IMR-90 (cell line): ENCODE measurements at regions not wholly inside any gene's neighbourhood (a gene's known extent, or its start where the extent isn't known, plus 50 kb on each side); places are given as distances from the start of the nearest gene placed in this dataset.

Source experiments
- ATAC-seq: fragments of 200-7000 bp; cut with Tn5 transposase; 2 replicates; pipeline ENCODE4 v1.9.1; 2020; ENCODE audit warnings: low read depth, mild to moderate bottlenecking, moderate library complexity
- BruUV-seq: library from RNA; stranded (reverse); fragments of 400-500 nt; replicated peaks from 2 replicates; lab custom pipeline; 2021; lab: Mats Ljungman, UMichigan
- CTCF ChIA-PET: fragments of 300-600 bp; formaldehyde crosslinking; extraction: SDS; loops from one replicate; lab custom pipeline; 2021; ENCODE audit warnings: antibody characterized with exemption; lab: Yijun Ruan, JAX
- POLR2A ChIA-PET: fragments of 300-600 bp; sonication (Branson Sonifier 250); formaldehyde crosslinking; loops from one replicate; lab custom pipeline; 2022; ENCODE audit warnings: antibody characterized with exemption; ENCODE audit not compliant: unreplicated experiment; lab: Charles Lee
- DNase-seq: peaks from one replicate; pipeline ENCODE4 v3.0.0; 2013
- H2AFZ ChIP-seq: replicated peaks from 2 replicates; pipeline ENCODE3; 2013; ENCODE audit warnings: low read length, mild to moderate bottlenecking; ENCODE audit not compliant: poor library complexity
- H2AK5ac ChIP-seq: 2 replicates; pipeline ENCODE4 v1.6.1; 2013; ENCODE audit warnings: low read depth, low read length, inconsistent platforms
- H2AK9ac ChIP-seq: replicated peaks from 2 replicates; pipeline ENCODE3; 2013; ENCODE audit warnings: mild to moderate bottlenecking, low read depth, low read length, moderate library complexity; ENCODE audit not compliant: poor library complexity
- H2BK120ac ChIP-seq: 2 replicates; pipeline ENCODE4 v1.6.1; 2013; ENCODE audit warnings: low read depth, low read length, inconsistent platforms
- H2BK15ac ChIP-seq: 3 replicates; pipeline ENCODE4 v1.6.1; 2013; ENCODE audit warnings: low read depth, low read length, inconsistent platforms
- H2BK20ac ChIP-seq: 2 replicates; pipeline ENCODE4 v1.6.1; 2013; ENCODE audit warnings: low read depth, mild to moderate bottlenecking, inconsistent platforms, low read length, moderate library complexity
- H2BK5ac ChIP-seq: 2 replicates; pipeline ENCODE4 v1.6.1; 2013; ENCODE audit warnings: mild to moderate bottlenecking, low read depth, low read length, inconsistent platforms; ENCODE audit not compliant: poor library complexity, severe bottlenecking
- H3K14ac ChIP-seq: replicated peaks from 2 replicates; pipeline ENCODE4 v1.6.1; 2013; ENCODE audit warnings: low read depth, low read length, inconsistent platforms
- H3K18ac ChIP-seq: 2 replicates; pipeline ENCODE4 v1.6.1; 2013; ENCODE audit warnings: low read depth, low read length, control low read depth
- H3K23ac ChIP-seq: 2 replicates; pipeline ENCODE4 v1.6.1; 2013; ENCODE audit warnings: low read depth, low read length, inconsistent platforms
- H3K27ac ChIP-seq: 2 replicates; pipeline ENCODE4 v1.5.1; 2013; ENCODE audit warnings: mild to moderate bottlenecking, control low read depth, low read length; ENCODE audit not compliant: insufficient read depth
- H3K27me3 ChIP-seq: 2 replicates; pipeline ENCODE4 v1.6.1; 2013; ENCODE audit warnings: low read length; ENCODE audit not compliant: control insufficient read depth, insufficient read depth
- H3K36me3 ChIP-seq: 2 replicates; pipeline ENCODE4 v1.6.1; 2013; ENCODE audit warnings: low read length, mixed read lengths; ENCODE audit not compliant: control insufficient read depth, insufficient read depth
- H3K4ac ChIP-seq: 2 replicates; pipeline ENCODE4 v1.6.1; 2013; ENCODE audit warnings: low read depth, low read length, inconsistent platforms
- H3K4me1 ChIP-seq: 2 replicates; pipeline ENCODE4 v1.6.1; 2013; ENCODE audit warnings: low read length, mixed read lengths; ENCODE audit not compliant: control insufficient read depth, insufficient read depth
- H3K4me2 ChIP-seq: 2 replicates; pipeline ENCODE4 v1.6.1; 2013; ENCODE audit warnings: low read depth, mild to moderate bottlenecking, control low read depth, low read length, moderate library complexity
- H3K4me3 ChIP-seq: 2 replicates; pipeline ENCODE4 v1.5.1; 2013; ENCODE audit warnings: low read depth, mild to moderate bottlenecking, control low read depth, low read length, moderate library complexity; ENCODE audit not compliant: insufficient read depth
- H3K56ac ChIP-seq: 2 replicates; pipeline ENCODE4 v1.6.1; 2013; ENCODE audit warnings: low read length, inconsistent platforms; ENCODE audit not compliant: insufficient read depth; ENCODE audit errors: extremely low read depth
- H3K79me1 ChIP-seq, 2 experiments: 2 replicates each; pipeline ENCODE4 v1.6.1; 2013; ENCODE audit warnings: low read length in 2 of 2, inconsistent platforms in 1 of 2, low read depth in 1 of 2
- H3K9ac ChIP-seq: 2 replicates; pipeline ENCODE4 v1.6.1; 2013; ENCODE audit warnings: low read depth, low read length, control low read depth
- H3K9me1 ChIP-seq: 2 replicates; pipeline ENCODE4 v1.6.1; 2013; ENCODE audit warnings: low read length, inconsistent platforms; ENCODE audit not compliant: insufficient read depth
- H3K9me3 ChIP-seq: 2 replicates; pipeline ENCODE4 v1.6.1; 2013; ENCODE audit warnings: low read length; ENCODE audit not compliant: control insufficient read depth, insufficient read depth
- H4K20me1 ChIP-seq: 2 replicates; pipeline ENCODE4 v1.6.1; 2013; ENCODE audit warnings: low read length, inconsistent platforms; ENCODE audit not compliant: insufficient read depth
- H4K5ac ChIP-seq: 2 replicates; pipeline ENCODE4 v1.6.1; 2013; ENCODE audit warnings: mild to moderate bottlenecking, low read depth, low read length, control low read depth
- H4K8ac ChIP-seq, 2 experiments: 2 replicates each; pipeline ENCODE4 v1.6.1; 2013; ENCODE audit warnings: low read depth in 2 of 2, low read length in 2 of 2, control low read depth in 1 of 2, inconsistent platforms in 1 of 2
- H4K91ac ChIP-seq: 2 replicates; pipeline ENCODE4 v1.6.1; 2013; ENCODE audit warnings: low read depth, low read length, inconsistent platforms; ENCODE audit not compliant: insufficient read depth
- BHLHE40 ChIP-seq: fragments of 150-350 bp; IDR thresholded peaks from 2 replicates; pipeline ENCODE4 v1.6.1; 2016; ENCODE audit warnings: mild to moderate bottlenecking, low read depth, low read length
- CEBPB ChIP-seq: IDR thresholded peaks from 2 replicates; pipeline ENCODE4 v1.6.1; 2012; ENCODE audit warnings: low read depth, low read length, improper control_type of control experiment
- CHD1 ChIP-seq: IDR thresholded peaks from 2 replicates; pipeline ENCODE4 v1.6.1; 2012; ENCODE audit warnings: low read depth, low read length, improper control_type of control experiment
- CTCF ChIP-seq: conservative IDR thresholded peaks from 2 replicates; pipeline ENCODE4 v1.5.1; 2012; ENCODE audit warnings: mild to moderate bottlenecking, low read depth, low read length, improper control_type of control experiment
- ELK1 ChIP-seq: fragments of 150-350 bp; IDR thresholded peaks from 2 replicates; pipeline ENCODE4 v1.6.1; 2016; ENCODE audit warnings: low read depth, mild to moderate bottlenecking, low read length, moderate library complexity, borderline replicate concordance
- FOS ChIP-seq: fragments of 150-350 bp; IDR thresholded peaks from 2 replicates; pipeline ENCODE4 v1.6.1; 2016; ENCODE audit warnings: low read depth, low read length
- MAFK ChIP-seq: IDR thresholded peaks from 2 replicates; pipeline ENCODE4 v1.6.1; 2012; ENCODE audit warnings: low read depth, low read length, improper control_type of control experiment
- MXI1 ChIP-seq: IDR thresholded peaks from 2 replicates; pipeline ENCODE4 v1.6.1; 2012; ENCODE audit warnings: low read depth, mild to moderate bottlenecking, low read length, moderate library complexity, borderline replicate concordance
- NFE2L2 ChIP-seq: fragments of 150-350 bp; IDR thresholded peaks from 2 replicates; pipeline ENCODE4 v1.6.1; 2016; ENCODE audit warnings: low read depth, mild to moderate bottlenecking, low read length
- POLR2A ChIP-seq: IDR thresholded peaks from 2 replicates; pipeline ENCODE4 v1.6.1; 2012; ENCODE audit warnings: mild to moderate bottlenecking, low read depth, low read length
- RAD21 ChIP-seq: IDR thresholded peaks from 2 replicates; pipeline ENCODE4 v1.6.1; 2012; ENCODE audit warnings: low read length, improper control_type of control experiment
- RCOR1 ChIP-seq: IDR thresholded peaks from 2 replicates; pipeline ENCODE4 v1.6.1; 2012; ENCODE audit warnings: mild to moderate bottlenecking, low read length, improper control_type of control experiment; ENCODE audit not compliant: insufficient replicate concordance
- RFX5 ChIP-seq: IDR thresholded peaks from 2 replicates; pipeline ENCODE4 v1.8.0; 2012; ENCODE audit warnings: low read depth, mild to moderate bottlenecking, low read length, moderate library complexity
- SMC3 ChIP-seq: fragments of 150-350 bp; IDR thresholded peaks from 2 replicates; pipeline ENCODE4 v1.6.1; 2016; ENCODE audit warnings: low read depth, mild to moderate bottlenecking, antibody characterized with exemption, low read length, moderate library complexity
- USF2 ChIP-seq: fragments of 150-350 bp; IDR thresholded peaks from 2 replicates; pipeline ENCODE4 v1.6.1; 2017; ENCODE audit warnings: mild to moderate bottlenecking, antibody characterized with exemption, low read length, low read depth
- dilution Hi-C: fragments of 300-500 bp; cut with HindIII; formaldehyde crosslinking; loops from one replicate; pipeline ENCODE4 v1.14.3; 2018; ENCODE audit warnings: low sequenced_read_pairs; ENCODE audit not compliant: unreplicated experiment
- in situ Hi-C: fragments of 300-500 bp; cut with MboI; formaldehyde crosslinking; loops from 3 replicates; pipeline ENCODE4 v1.14.3; 2019; ENCODE audit warnings: low sequenced_read_pairs, inconsistent platforms, mixed read lengths
- intact Hi-C: fragments of 100-400 bp; cut with micrococcal nuclease; formaldehyde crosslinking; loops from 2 replicates; pipeline ENCODE4 v1.10.0; 2022

DNA sequence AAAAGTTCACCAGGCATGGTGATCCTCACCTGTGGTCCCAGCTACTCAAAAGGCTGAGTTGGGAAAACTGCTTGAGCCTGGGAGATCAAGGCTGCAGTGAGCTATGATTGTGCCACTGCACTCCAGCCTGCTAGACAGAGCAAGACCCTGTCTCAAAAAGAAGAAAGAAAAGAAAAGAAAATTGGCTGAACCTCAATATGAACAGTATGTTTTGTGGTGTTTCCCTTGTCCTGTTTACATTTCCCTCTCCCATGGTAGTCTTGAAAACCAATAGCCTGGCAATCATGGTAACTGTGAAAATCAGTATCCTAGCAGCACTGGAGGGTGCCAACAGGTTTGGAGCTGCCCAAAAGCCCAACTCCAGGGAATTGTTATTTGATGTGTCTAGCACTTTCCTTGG is 174.1 kb upstream of the NR4A3 start:
- Histone ChIP-seq H3K9ac (no peak overlapping the region), H4K20me1 (no peaks in the 10 kb centered on the region), H3K9me3 (no peaks in the 10 kb centered on the region), H4K5ac (no peak overlapping the region), H2BK20ac (no peak overlapping the region), H3K79me1 (no peaks in the 10 kb centered on the region), H2BK120ac (no peak overlapping the region), H3K56ac (no peak overlapping the region), H3K9me1 (no peaks in the 10 kb centered on the region), H4K91ac (no peak overlapping the region), H2AK9ac (no peak overlapping the region), H3K14ac (no peak overlapping the region), H4K8ac (no peak overlapping the region), H2BK5ac (no peak overlapping the region), H2AFZ (no peak overlapping the region), H3K18ac (no peak overlapping the region), H3K4ac (no peak overlapping the region), H2BK15ac (no peak overlapping the region), H3K23ac (no peak overlapping the region), H3K4me1 (no peaks in the 10 kb centered on the region), H2AK5ac (no peak overlapping the region), H3K4me2 (no peak overlapping the region), H3K4me3 (no peak overlapping the region), H3K27me3 (peaks cover 7% of the 10 kb centered on the region), H3K27ac (no peak overlapping the region), H3K36me3 (no peaks in the 10 kb centered on the region)
- intact Hi-C loops = loop anchor here (5.0 kb wide), 1 partner anchor 45 kb away; no protein-coding TSS in a partner anchor
- in situ Hi-C loops = no loop called here
- TF ChIP-seq USF2 (no peak), CTCF (no peak), MAFK (no peak), ELK1 (no peak), NFE2L2 (no peak), BHLHE40 (no peak), POLR2A (no peak), MXI1 (no peak), RAD21 (no peak), CHD1 (no peak), SMC3 (no peak), CEBPB (no peak), RFX5 (no peak), FOS (no peak), RCOR1 (no peak)
- dilution Hi-C loops = no loop called here
- DNase-seq (no peak), ATAC-seq (no peak)
- CTCF ChIA-PET = no interaction called here
- POLR2A ChIA-PET = no interaction called here
- BruUV-seq = no TSS peak
